ENCODE measurements at regions not wholly inside any gene's neighbourhood (a gene's known extent, or its start where the extent isn't known, plus 50 kb on each side); places are given as distances from the start of the nearest gene placed in this dataset.

DNA sequence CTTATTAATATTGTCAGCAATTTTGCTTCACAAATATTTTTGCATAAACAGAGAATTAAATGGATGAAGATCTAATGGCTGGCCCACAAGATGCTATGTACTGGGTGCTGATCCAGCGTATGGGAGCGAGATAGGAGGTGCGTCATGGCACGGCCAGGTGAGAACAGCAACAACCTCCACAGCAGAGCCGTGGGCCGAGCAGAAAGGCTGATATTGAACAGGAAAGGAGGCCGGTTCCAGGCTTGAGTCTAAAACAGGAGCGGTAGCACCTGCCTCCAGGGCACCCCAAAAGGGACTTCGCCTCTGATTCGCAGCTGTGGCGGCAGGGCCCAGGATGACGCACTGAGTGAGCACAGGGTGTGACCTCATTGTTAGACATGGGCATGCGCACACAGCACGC lies 1502.1 kb downstream of the TBC1D22A start:
- no peak overlapping the region for H3K27ac ChIP-seq (ENCODE audit: low read depth, low read length)
- H3K36me3 ChIP-seq (ENCODE audit: control insufficient read depth in 1 of 2, insufficient read depth in 2 of 2, low read length in 2 of 2): no peaks in the 10 kb centered on the region
- H3K4me1 ChIP-seq (ENCODE audit: control insufficient read depth in 1 of 2, insufficient read depth in 2 of 2, low read length in 2 of 2): no peaks in the 10 kb centered on the region
- no peak overlapping the region for H3K4me3 ChIP-seq (ENCODE audit: low read depth in 1 of 2, low read length in 2 of 2)
- H3K9me3 ChIP-seq (ENCODE audit: control insufficient read depth in 1 of 2, low read length in 2 of 2): no peaks in the 10 kb centered on the region
- H3K27me3 ChIP-seq (ENCODE audit: control insufficient read depth in 1 of 2, insufficient read depth in 2 of 2, low read length in 2 of 2): peaks cover 0 to 3% of the 10 kb centered on the region in 2 donors
- H3K9ac ChIP-seq (ENCODE audit: low read depth in 1 of 2, low read length in 2 of 2): no peak overlapping the region

DNA sequence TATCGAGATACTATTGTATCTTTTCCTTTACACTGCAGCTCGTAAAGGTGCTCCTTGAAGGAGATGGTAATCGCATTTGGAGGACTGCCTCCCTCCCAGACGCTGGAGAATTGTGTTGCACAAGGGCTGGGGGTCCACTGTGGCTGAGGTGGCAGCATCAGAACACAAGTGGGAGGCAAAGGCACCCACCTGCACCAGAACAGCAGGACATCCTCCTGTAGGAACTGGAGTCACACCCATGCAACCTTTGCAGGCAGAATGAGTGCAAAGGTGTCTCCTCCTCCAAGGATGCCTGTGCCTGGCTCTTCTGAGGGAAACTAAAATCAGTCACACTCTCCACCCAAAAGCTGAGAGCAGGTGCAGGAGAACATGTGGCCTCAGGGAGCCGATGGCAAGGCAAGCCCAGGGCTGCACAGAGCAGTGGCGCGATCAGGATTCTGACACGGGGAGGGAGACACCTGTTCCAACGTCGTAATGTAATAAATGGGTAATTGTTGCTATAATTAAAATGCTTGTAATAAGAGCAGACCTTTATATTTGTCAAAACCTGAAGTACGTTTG lies 1501.4 kb downstream of the TBC1D22A start:
- H3K27me3 ChIP-seq (ENCODE audit: control insufficient read depth in 1 of 2, insufficient read depth in 2 of 2, low read length in 2 of 2): peaks cover 0 to 1% of the 10 kb centered on the region in 2 donors
- H3K36me3 ChIP-seq (ENCODE audit: control insufficient read depth in 1 of 2, insufficient read depth in 2 of 2, low read length in 2 of 2): no peaks in the 10 kb centered on the region

DNA sequence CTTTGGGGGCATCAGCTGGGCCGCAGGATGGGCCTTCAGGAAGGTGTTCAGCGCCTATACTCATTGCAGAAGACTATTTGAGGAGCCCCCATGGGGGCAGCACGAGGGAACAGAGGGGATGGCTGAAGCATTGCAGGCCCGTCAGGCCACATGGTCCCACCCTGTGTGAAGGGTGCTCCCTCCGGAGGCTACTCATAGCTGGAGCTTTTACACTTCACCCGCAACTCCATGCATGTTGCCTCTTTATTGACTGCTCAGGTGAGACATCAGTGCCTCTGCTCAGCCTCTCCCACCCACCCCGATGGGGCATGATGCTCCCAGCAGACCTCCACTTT lies 1500.9 kb downstream of the TBC1D22A start:
- no peaks in the 10 kb centered on the region for H3K36me3 ChIP-seq (ENCODE audit: control insufficient read depth in 1 of 2, insufficient read depth in 2 of 2, low read length in 2 of 2)
- H3K27me3 ChIP-seq (ENCODE audit: control insufficient read depth in 1 of 2, insufficient read depth in 2 of 2, low read length in 2 of 2): no peaks in the 10 kb centered on the region
- H3K9ac ChIP-seq (ENCODE audit: low read depth in 1 of 2, low read length in 2 of 2): no peak overlapping the region
- H3K9me3 ChIP-seq (ENCODE audit: control insufficient read depth in 1 of 2, low read length in 2 of 2): no peaks in the 10 kb centered on the region
- H3K4me3 ChIP-seq (ENCODE audit: low read depth in 1 of 2, low read length in 2 of 2): no peak overlapping the region
- no peaks in the 10 kb centered on the region for H3K4me1 ChIP-seq (ENCODE audit: control insufficient read depth in 1 of 2, insufficient read depth in 2 of 2, low read length in 2 of 2)
- H3K27ac ChIP-seq (ENCODE audit: low read depth, low read length): no peak overlapping the region

More for the DNA sequence above, 1501.4 kb downstream of the TBC1D22A start:
- Histone ChIP-seq H3K9me3 (ENCODE audit: control insufficient read depth in 1 of 2, low read length in 2 of 2) (no peaks in the 10 kb centered on the region), H3K9ac (ENCODE audit: low read depth in 1 of 2, low read length in 2 of 2) (no peak overlapping the region), H3K27ac (ENCODE audit: low read depth, low read length) (no peak overlapping the region), H3K4me3 (ENCODE audit: low read depth in 1 of 2, low read length in 2 of 2) (no peak overlapping the region), H3K4me1 (ENCODE audit: control insufficient read depth in 1 of 2, insufficient read depth in 2 of 2, low read length in 2 of 2) (no peaks in the 10 kb centered on the region)

DNA sequence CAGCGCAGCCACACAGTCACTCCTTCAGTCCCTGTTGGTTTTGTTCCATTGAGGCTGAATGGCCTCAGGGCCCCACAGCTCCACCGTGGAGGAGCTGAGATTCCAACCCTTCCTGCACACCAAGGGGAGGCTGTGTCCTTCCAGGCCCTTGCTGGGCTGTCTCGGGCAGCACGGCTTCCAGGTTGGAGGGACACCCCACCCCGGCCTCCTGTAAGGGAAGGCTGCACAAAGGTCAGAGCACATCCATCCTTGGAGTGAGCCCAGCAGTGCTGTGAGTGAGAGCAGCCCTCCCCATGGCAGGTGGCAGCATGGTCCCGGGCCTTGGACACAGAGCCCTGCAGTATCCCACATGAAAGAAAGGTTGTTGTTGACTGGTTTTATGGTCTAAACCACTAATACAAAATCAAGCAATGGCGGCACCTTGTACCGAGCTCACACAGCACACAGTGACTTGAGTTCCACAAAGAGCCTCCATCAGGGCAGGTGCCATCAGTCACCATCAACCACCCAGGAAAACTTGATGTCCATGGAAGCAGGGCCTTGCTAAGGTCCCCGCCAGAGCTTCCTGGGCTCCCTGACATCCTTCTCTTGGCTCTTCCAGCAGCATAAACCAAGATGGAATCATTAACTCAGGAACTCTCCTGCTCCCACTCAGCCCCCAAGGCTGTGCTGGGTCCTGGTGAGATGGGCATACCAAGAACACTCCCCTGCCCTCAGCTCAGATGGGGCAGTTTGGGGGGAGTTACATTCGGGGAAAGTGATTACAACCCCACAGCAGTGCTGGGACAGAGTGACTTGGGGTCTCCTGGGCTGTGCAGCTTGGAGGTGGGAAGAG lies 1500.4 kb downstream of the TBC1D22A start:
- Histone ChIP-seq H3K4me1 (ENCODE audit: control insufficient read depth in 1 of 2, insufficient read depth in 2 of 2, low read length in 2 of 2) (no peaks in the 10 kb centered on the region), H3K9me3 (ENCODE audit: control insufficient read depth in 1 of 2, low read length in 2 of 2) (no peaks in the 10 kb centered on the region), H3K27me3 (ENCODE audit: control insufficient read depth in 1 of 2, insufficient read depth in 2 of 2, low read length in 2 of 2) (no peaks in the 10 kb centered on the region)

DNA sequence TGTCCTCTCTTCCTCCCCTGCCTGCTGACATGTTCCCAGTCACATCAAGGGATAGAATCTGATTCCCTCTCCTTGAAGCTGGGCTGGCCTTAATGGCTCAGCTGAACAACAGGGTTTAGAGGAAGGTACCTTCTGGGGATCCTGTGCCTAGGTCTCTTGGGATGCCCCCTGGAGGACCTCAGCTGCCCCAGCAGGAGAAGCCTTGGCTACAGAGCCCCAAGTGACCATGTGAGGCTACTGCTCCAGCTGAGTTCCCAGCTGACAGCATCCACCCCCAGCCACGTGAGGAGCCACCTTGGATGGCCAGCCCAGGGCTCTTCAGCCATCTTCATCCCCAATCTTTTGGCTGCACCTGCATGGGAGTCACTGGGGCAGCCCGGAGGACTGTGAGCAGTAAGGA lies 1499.3 kb downstream of the TBC1D22A start:
- Histone ChIP-seq H3K9ac (ENCODE audit: low read depth in 1 of 2, low read length in 2 of 2) (no peak overlapping the region), H3K4me1 (ENCODE audit: control insufficient read depth in 1 of 2, insufficient read depth in 2 of 2, low read length in 2 of 2) (no peaks in the 10 kb centered on the region), H3K27ac (ENCODE audit: low read depth, low read length) (no peak overlapping the region), H3K9me3 (ENCODE audit: control insufficient read depth in 1 of 2, low read length in 2 of 2) (no peaks in the 10 kb centered on the region), H3K4me3 (ENCODE audit: low read depth in 1 of 2, low read length in 2 of 2) (no peak overlapping the region), H3K36me3 (ENCODE audit: control insufficient read depth in 1 of 2, insufficient read depth in 2 of 2, low read length in 2 of 2) (no peaks in the 10 kb centered on the region), H3K27me3 (ENCODE audit: control insufficient read depth in 1 of 2, insufficient read depth in 2 of 2, low read length in 2 of 2) (no peaks in the 10 kb centered on the region)

More for the DNA sequence above, 1500.4 kb downstream of the TBC1D22A start:
- H3K9ac ChIP-seq (ENCODE audit: low read depth in 1 of 2, low read length in 2 of 2): no peak overlapping the region
- H3K4me3 ChIP-seq (ENCODE audit: low read depth in 1 of 2, low read length in 2 of 2): no peak overlapping the region
- no peak overlapping the region for H3K27ac ChIP-seq (ENCODE audit: low read depth, low read length)
- H3K36me3 ChIP-seq (ENCODE audit: control insufficient read depth in 1 of 2, insufficient read depth in 2 of 2, low read length in 2 of 2): no peaks in the 10 kb centered on the region

DNA sequence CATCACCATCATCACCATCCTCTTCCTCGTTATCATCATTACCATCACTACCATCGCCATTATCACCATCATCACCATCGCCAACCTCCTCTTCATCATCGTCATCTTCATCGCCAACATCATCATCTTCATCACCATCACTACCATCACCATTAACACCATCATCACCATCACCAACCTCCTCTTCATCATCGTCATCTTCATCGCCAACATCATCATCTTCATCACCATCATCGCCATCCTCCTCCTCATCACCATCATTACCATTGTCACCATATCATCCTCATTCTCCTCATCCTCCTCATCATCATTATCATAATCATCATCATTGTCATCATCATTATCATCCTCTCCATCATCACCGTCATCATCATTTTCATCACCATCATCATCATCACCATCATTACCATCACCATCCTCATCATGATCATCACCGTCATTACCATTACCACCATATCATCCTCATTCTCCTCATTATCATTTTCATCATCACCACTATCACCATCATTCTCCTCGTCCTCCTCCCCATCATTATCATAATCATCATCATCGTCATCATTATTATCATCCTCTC lies 1498.7 kb downstream of the TBC1D22A start:
- H3K4me1 ChIP-seq (ENCODE audit: control insufficient read depth in 1 of 2, insufficient read depth in 2 of 2, low read length in 2 of 2): no peaks in the 10 kb centered on the region
- no peaks in the 10 kb centered on the region for H3K36me3 ChIP-seq (ENCODE audit: control insufficient read depth in 1 of 2, insufficient read depth in 2 of 2, low read length in 2 of 2)
- H3K27me3 ChIP-seq (ENCODE audit: control insufficient read depth in 1 of 2, insufficient read depth in 2 of 2, low read length in 2 of 2): no peaks in the 10 kb centered on the region
- no peak overlapping the region for H3K4me3 ChIP-seq (ENCODE audit: low read depth in 1 of 2, low read length in 2 of 2)
- H3K9me3 ChIP-seq (ENCODE audit: control insufficient read depth in 1 of 2, low read length in 2 of 2): no peaks in the 10 kb centered on the region
- H3K9ac ChIP-seq (ENCODE audit: low read depth in 1 of 2, low read length in 2 of 2): no peak overlapping the region
- H3K27ac ChIP-seq (ENCODE audit: low read depth, low read length): no peak overlapping the region

DNA sequence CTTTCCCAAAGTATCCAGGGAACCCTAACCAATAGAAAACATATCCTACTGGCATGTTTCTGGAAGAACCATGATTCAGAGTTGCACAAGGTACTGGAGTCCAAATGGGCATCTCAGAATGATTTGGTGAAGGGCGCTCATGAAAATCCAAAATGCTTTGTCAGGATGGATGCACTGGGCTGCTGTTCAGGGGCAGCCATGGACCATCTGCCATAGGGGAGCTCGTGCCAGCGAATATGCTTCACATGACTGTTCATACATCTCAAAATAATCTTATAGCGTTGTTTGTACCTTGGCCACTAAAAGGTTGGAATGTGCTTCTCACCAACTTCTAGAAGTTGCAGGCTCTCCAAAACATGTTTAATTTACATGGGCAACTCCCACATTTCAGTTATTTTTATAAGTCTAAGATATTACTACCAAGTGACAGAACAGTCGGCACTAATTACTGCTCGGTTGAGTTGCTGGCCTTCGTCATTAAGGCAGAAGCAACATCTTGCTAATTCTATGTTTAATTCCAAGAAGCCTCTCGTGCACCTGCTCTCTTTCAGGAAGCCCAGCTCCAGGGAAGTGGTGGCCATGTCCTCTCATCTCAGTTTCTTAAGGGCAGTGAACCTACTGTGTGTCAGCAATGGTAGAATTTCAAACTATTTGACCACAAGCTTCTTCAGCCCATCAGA lies 1497.7 kb downstream of the TBC1D22A start:
- Histone ChIP-seq H3K4me1 (ENCODE audit: control insufficient read depth in 1 of 2, insufficient read depth in 2 of 2, low read length in 2 of 2) (no peaks in the 10 kb centered on the region), H3K36me3 (ENCODE audit: control insufficient read depth in 1 of 2, insufficient read depth in 2 of 2, low read length in 2 of 2) (no peaks in the 10 kb centered on the region), H3K9ac (ENCODE audit: low read depth in 1 of 2, low read length in 2 of 2) (no peak overlapping the region), H3K9me3 (ENCODE audit: control insufficient read depth in 1 of 2, low read length in 2 of 2) (no peaks in the 10 kb centered on the region), H3K27ac (ENCODE audit: low read depth, low read length) (no peak overlapping the region), H3K27me3 (ENCODE audit: control insufficient read depth in 1 of 2, insufficient read depth in 2 of 2, low read length in 2 of 2) (no peaks in the 10 kb centered on the region), H3K4me3 (ENCODE audit: low read depth in 1 of 2, low read length in 2 of 2) (no peak overlapping the region)

DNA sequence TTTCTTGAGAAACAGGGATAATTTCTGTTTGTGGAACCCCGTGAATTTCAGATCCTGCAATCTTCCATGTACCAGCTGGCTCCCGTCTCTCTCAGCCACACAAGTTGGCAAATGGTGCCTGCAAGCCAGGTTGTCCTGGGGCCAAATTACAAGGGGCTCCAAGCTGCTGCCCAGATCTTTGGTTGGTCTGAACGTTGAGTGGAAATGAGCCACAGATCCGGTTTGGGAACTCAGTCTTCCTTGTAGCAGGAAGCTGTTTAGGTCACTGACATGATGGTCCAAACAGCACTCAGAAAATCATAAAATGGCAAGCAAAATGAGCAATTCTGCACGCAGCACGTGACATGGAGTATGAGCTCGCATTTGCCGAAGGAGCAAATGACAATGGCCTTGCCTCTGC lies 1496.4 kb downstream of the TBC1D22A start:
- H3K9me3 ChIP-seq (ENCODE audit: control insufficient read depth in 1 of 2, low read length in 2 of 2): no peaks in the 10 kb centered on the region
- H3K36me3 ChIP-seq (ENCODE audit: control insufficient read depth in 1 of 2, insufficient read depth in 2 of 2, low read length in 2 of 2): no peaks in the 10 kb centered on the region
- H3K4me1 ChIP-seq (ENCODE audit: control insufficient read depth in 1 of 2, insufficient read depth in 2 of 2, low read length in 2 of 2): no peaks in the 10 kb centered on the region
- no peak overlapping the region for H3K9ac ChIP-seq (ENCODE audit: low read depth in 1 of 2, low read length in 2 of 2)
- no peak overlapping the region for H3K4me3 ChIP-seq (ENCODE audit: low read depth in 1 of 2, low read length in 2 of 2)
- H3K27ac ChIP-seq (ENCODE audit: low read depth, low read length): no peak overlapping the region
- H3K27me3 ChIP-seq (ENCODE audit: control insufficient read depth in 1 of 2, insufficient read depth in 2 of 2, low read length in 2 of 2): no peaks in the 10 kb centered on the region

DNA sequence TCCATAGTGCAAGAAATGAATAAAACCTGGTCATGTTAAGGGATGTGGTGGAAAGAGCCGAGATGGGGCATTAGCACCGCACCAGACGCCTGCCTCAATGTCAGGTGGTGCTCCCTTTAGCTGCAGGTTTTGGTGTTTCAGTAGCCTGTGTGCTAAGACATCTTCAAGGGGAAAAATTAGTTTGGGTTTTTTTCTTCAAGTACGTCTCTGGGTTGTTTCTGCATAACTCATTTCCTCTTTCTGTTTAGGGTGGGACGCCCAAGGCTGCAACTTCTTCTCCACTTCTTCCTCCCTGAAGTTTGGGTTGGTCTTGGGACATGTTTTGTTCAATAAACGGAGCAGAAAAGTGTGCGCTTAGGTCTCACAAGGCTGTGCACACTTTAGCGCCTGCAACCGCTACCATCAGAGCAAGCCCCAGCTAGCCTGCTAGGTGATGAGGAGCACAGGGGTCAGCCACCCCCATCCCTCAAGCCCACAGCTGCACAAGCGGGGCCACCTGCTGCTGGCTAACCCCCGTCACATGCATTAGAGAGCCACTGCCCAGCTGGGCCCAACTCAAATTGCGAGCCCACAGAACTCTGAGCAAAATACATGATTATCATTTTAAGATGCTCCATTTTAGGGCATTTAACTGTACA lies 1495.7 kb downstream of the TBC1D22A start:
- Histone ChIP-seq H3K27me3 (ENCODE audit: control insufficient read depth in 1 of 2, insufficient read depth in 2 of 2, low read length in 2 of 2) (no peaks in the 10 kb centered on the region), H3K9me3 (ENCODE audit: control insufficient read depth in 1 of 2, low read length in 2 of 2) (no peaks in the 10 kb centered on the region), H3K4me3 (ENCODE audit: low read depth in 1 of 2, low read length in 2 of 2) (no peak overlapping the region), H3K36me3 (ENCODE audit: control insufficient read depth in 1 of 2, insufficient read depth in 2 of 2, low read length in 2 of 2) (no peaks in the 10 kb centered on the region), H3K27ac (ENCODE audit: low read depth, low read length) (no peak overlapping the region), H3K9ac (ENCODE audit: low read depth in 1 of 2, low read length in 2 of 2) (no peak overlapping the region), H3K4me1 (ENCODE audit: control insufficient read depth in 1 of 2, insufficient read depth in 2 of 2, low read length in 2 of 2) (no peaks in the 10 kb centered on the region)

DNA sequence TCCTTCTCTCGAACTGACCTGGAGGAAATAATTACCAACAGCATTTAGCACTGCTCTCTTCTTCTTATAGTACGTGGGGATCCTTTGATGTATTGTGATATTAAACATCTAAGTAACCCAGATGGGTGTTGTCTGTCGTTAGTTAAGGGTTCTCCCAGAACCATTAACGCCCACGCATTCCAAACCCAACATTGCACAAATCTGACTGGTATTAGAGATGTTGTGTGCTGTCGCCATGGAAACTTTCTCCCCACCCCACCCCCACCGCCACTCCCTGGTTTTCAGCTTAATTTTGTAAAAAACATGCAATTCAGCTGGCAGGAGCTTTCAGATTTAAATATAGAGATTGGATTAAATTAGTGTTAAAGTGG lies 1495.2 kb downstream of the TBC1D22A start:
- Histone ChIP-seq H3K9me3 (ENCODE audit: control insufficient read depth in 1 of 2, low read length in 2 of 2) (no peaks in the 10 kb centered on the region), H3K27me3 (ENCODE audit: control insufficient read depth in 1 of 2, insufficient read depth in 2 of 2, low read length in 2 of 2) (no peaks in the 10 kb centered on the region), H3K36me3 (ENCODE audit: control insufficient read depth in 1 of 2, insufficient read depth in 2 of 2, low read length in 2 of 2) (no peaks in the 10 kb centered on the region), H3K4me1 (ENCODE audit: control insufficient read depth in 1 of 2, insufficient read depth in 2 of 2, low read length in 2 of 2) (no peaks in the 10 kb centered on the region), H3K4me3 (ENCODE audit: low read depth in 1 of 2, low read length in 2 of 2) (no peak overlapping the region), H3K27ac (ENCODE audit: low read depth, low read length) (no peak overlapping the region), H3K9ac (ENCODE audit: low read depth in 1 of 2, low read length in 2 of 2) (no peak overlapping the region)

Measured in duodenal mucosa (tissue), 2 donors.